Panc1 (cell line): ENCODE measurements at regions not wholly inside any gene's neighbourhood (a gene's known extent, or its start where the extent isn't known, plus 50 kb on each side); places are given as distances from the start of the nearest gene placed in this dataset.

Source experiments
- ATAC-seq: fragments of 200-7000 bp; cut with Tn5 transposase; 2 replicates; pipeline ENCODE4 v1.9.1; 2020; ENCODE audit warnings: mild to moderate bottlenecking, moderate library complexity
- BruUV-seq: library from RNA; stranded (reverse); fragments of 400-500 nt; replicated peaks from 2 replicates; lab custom pipeline; 2021; lab: Mats Ljungman, UMichigan
- CTCF ChIA-PET: fragments of 300-600 bp; sonication (Branson Sonifier 250); formaldehyde crosslinking; loops from one replicate; lab custom pipeline; 2022; ENCODE audit warnings: antibody characterized with exemption; lab: Charles Lee
- POLR2A ChIA-PET: fragments of 300-600 bp; sonication (Branson Sonifier 250); formaldehyde crosslinking; loops from one replicate; lab custom pipeline; 2022; ENCODE audit warnings: antibody characterized with exemption; lab: Charles Lee
- DNase-seq: peaks from one replicate; pipeline ENCODE4 v3.0.0-alpha.2; 2010; ENCODE audit warnings: low read depth, low spot score
- H3K27ac ChIP-seq: 2 replicates; pipeline ENCODE4 v1.5.1; 2011; ENCODE audit warnings: mild to moderate bottlenecking, low read length, inconsistent platforms
- H3K27me3 ChIP-seq: fragments of 200-500 bp; sonication (Bioruptor generic); 2 replicates; pipeline ENCODE4 v1.6.0; 2014; ENCODE audit warnings: low read length, inconsistent platforms; ENCODE audit not compliant: control insufficient read depth, insufficient read depth
- H3K36me3 ChIP-seq: fragments of 200-500 bp; sonication (Bioruptor generic); 2 replicates; pipeline ENCODE4 v1.5.1; 2014; ENCODE audit warnings: inconsistent platforms, mild to moderate bottlenecking, low read length, moderate library complexity; ENCODE audit not compliant: control insufficient read depth, insufficient read depth
- H3K4me1 ChIP-seq: 2 replicates; pipeline ENCODE4 v1.5.1; 2011; ENCODE audit warnings: inconsistent platforms, mild to moderate bottlenecking, low read length, moderate library complexity; ENCODE audit not compliant: control insufficient read depth, insufficient read depth
- H3K4me3 ChIP-seq, 2 experiments: 2 replicates each; pipeline ENCODE4 v1.5.1; 2011 to 2012; ENCODE audit warnings: low read depth in 2 of 2, low read length in 2 of 2, mild to moderate bottlenecking in 2 of 2, inconsistent platforms in 1 of 2, moderate library complexity in 1 of 2
- H3K9me3 ChIP-seq: fragments of 200-500 bp; sonication (Bioruptor generic); 2 replicates; pipeline ENCODE4 v1.5.1; 2014; ENCODE audit warnings: low read depth, mild to moderate bottlenecking, inconsistent platforms, low read length, moderate library complexity; ENCODE audit not compliant: control insufficient read depth, insufficient read depth
- CTCF ChIP-seq: fragments of 450-650 bp; IDR thresholded peaks from 2 replicates; pipeline ENCODE4 v1.5.1; 2017; ENCODE audit warnings: mild to moderate bottlenecking
- POLR2AphosphoS5 ChIP-seq: IDR thresholded peaks from 2 replicates; pipeline ENCODE4 v1.6.1; 2012; ENCODE audit warnings: mild to moderate bottlenecking, low read depth, low read length, moderate library complexity
- SIN3A ChIP-seq: IDR thresholded peaks from 2 replicates; pipeline ENCODE4 v1.6.1; 2012; ENCODE audit warnings: low read depth, mild to moderate bottlenecking, low read length, moderate library complexity, borderline replicate concordance; ENCODE audit not compliant: insufficient read depth
- TCF7L2 ChIP-seq: IDR thresholded peaks from 2 replicates; pipeline ENCODE4 v1.6.1; 2011; ENCODE audit warnings: mild to moderate bottlenecking, low read depth, low read length, inconsistent platforms
- in situ Hi-C: cut with HindIII; loops from 2 replicates; pipeline ENCODE4 v1.10.0; 2016; ENCODE audit warnings: low sequenced_read_pairs, low pct_unique_long_range_greater_than_20kb
- intact Hi-C: fragments of 100-400 bp; cut with micrococcal nuclease; formaldehyde crosslinking; loops from one replicate; pipeline ENCODE4 v1.10.0; 2022; ENCODE audit not compliant: unreplicated experiment
- TF ChIP-seq, protein P1 (sequence below), 2 experiments: IDR thresholded peaks; 2 replicates each; pipeline ENCODE4 v1.6.1; 2011 to 2012; ENCODE audit warnings: low read depth in 2 of 2, control low read depth in 1 of 2, low read length in 1 of 2, mild to moderate bottlenecking in 1 of 2, moderate library complexity in 1 of 2; ENCODE audit not compliant: insufficient read depth in 1 of 2

DNA sequence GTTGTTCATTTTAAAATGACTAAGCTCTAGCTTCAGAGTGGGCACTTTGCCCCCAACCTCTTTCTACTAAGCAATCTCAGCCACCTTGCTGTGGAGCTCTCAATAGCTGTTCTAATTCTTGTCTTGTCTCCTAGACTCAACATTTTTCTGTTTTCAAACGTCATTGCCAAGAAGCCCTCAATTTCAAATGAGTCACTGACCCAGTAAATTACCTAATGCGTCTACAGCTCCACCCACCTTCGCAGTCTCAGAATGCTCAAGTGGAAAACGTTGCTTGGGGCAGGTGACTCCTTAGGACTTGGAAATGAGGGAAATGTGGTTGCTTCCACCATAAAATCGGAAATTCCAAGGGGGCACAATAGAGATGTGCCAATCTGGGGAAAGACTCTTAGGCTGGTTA is 59.0 kb downstream of the ING2 start:
- H3K36me3 ChIP-seq = no peaks in the 10 kb centered on the region
- no peak for ATAC-seq
- no peaks in the 10 kb centered on the region for H3K27me3 ChIP-seq
- no peak overlapping the region for H3K4me3 ChIP-seq
- no peak overlapping the region for H3K27ac ChIP-seq
- no peaks in the 10 kb centered on the region for H3K4me1 ChIP-seq
- intact Hi-C loops = no loop called here
- POLR2A ChIA-PET = no interaction called here
- H3K9me3 ChIP-seq = no peaks in the 10 kb centered on the region
- CTCF ChIA-PET = no interaction called here
- no peak for DNase-seq
- TF ChIP-seq POLR2AphosphoS5 (no peak), CTCF (no peak), SIN3A (no peak), TCF7L2 (no peak)
- TF ChIP-seq, protein P1, sequence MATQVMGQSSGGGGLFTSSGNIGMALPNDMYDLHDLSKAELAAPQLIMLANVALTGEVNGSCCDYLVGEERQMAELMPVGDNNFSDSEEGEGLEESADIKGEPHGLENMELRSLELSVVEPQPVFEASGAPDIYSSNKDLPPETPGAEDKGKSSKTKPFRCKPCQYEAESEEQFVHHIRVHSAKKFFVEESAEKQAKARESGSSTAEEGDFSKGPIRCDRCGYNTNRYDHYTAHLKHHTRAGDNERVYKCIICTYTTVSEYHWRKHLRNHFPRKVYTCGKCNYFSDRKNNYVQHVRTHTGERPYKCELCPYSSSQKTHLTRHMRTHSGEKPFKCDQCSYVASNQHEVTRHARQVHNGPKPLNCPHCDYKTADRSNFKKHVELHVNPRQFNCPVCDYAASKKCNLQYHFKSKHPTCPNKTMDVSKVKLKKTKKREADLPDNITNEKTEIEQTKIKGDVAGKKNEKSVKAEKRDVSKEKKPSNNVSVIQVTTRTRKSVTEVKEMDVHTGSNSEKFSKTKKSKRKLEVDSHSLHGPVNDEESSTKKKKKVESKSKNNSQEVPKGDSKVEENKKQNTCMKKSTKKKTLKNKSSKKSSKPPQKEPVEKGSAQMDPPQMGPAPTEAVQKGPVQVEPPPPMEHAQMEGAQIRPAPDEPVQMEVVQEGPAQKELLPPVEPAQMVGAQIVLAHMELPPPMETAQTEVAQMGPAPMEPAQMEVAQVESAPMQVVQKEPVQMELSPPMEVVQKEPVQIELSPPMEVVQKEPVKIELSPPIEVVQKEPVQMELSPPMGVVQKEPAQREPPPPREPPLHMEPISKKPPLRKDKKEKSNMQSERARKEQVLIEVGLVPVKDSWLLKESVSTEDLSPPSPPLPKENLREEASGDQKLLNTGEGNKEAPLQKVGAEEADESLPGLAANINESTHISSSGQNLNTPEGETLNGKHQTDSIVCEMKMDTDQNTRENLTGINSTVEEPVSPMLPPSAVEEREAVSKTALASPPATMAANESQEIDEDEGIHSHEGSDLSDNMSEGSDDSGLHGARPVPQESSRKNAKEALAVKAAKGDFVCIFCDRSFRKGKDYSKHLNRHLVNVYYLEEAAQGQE (IDR thresholded peaks at IDR 0.05; ENCODE audit: insufficient read depth in 1 of 2, low read depth in 2 of 2, low read length in 1 of 2) = no peak
- no TSS peak for BruUV-seq
- in situ Hi-C loops = no loop called here

GRCh38 chr4:183571350-183571941 is 66.6 kb downstream of the ING2 start:
- TF ChIP-seq SIN3A = no peak
- TF ChIP-seq, protein P1 (IDR thresholded peaks at IDR 0.05; ENCODE audit: insufficient read depth in 1 of 2, low read depth in 2 of 2, low read length in 1 of 2) = no peak
- no peak for TF ChIP-seq POLR2AphosphoS5
- TF ChIP-seq TCF7L2 = no peak
- TF ChIP-seq CTCF = no peak
- POLR2A ChIA-PET = no interaction called here
- CTCF ChIA-PET = interaction anchor here (1.0 kb wide), 1 partner anchor 15 kb away, joined by 3 read pairs; no protein-coding TSS in a partner anchor
- Histone ChIP-seq H3K36me3 (no peaks in the 10 kb centered on the region), H3K4me1 (no peaks in the 10 kb centered on the region), H3K27ac (no peak overlapping the region), H3K27me3 (no peaks in the 10 kb centered on the region), H3K4me3 (no peak overlapping the region), H3K9me3 (no peaks in the 10 kb centered on the region)
- intact Hi-C loops = no loop called here
- in situ Hi-C loops = no loop called here
- BruUV-seq = no TSS peak
- DNase-seq (no peak), ATAC-seq (no peak)
